ENCODE measurements at regions not wholly inside any gene's neighbourhood (a gene's known extent, or its start where the extent isn't known, plus 50 kb on each side); places are given as distances from the start of the nearest gene placed in this dataset.
A peak's percentile ranks its signal among the peaks of the same experiment; 100 is the strongest.

GRCh38 chr13:94968757-94969086 is 256.4 kb upstream of the SOX21 start:
- peak overlapping the region; percentile 44 for H3K4me3 ChIP-seq (ENCODE audit: low read depth, low read length)
- peak; percentile 4 for DNase-seq (ENCODE audit: low read depth)
- no peak for TF ChIP-seq CTCF (IDR thresholded peaks at IDR 0.05; ENCODE audit: insufficient read depth, low read length)

GRCh38 chr13:94968040-94968756 is 255.9 kb upstream of the SOX21 start:
- TF ChIP-seq CTCF (IDR thresholded peaks at IDR 0.05; ENCODE audit: insufficient read depth, low read length), result no peak
- no peak for DNase-seq (ENCODE audit: low read depth)
- peak overlapping the region; percentile 44 for H3K4me3 ChIP-seq (ENCODE audit: low read depth, low read length)

GRCh38 chr13:94967183-94968039 is 255.1 kb upstream of the SOX21 start:
- peak; percentile 8 for DNase-seq (ENCODE audit: low read depth)
- H3K4me3 ChIP-seq (ENCODE audit: low read depth, low read length), result peak overlapping the region; percentile 44
- TF ChIP-seq CTCF (IDR thresholded peaks at IDR 0.05; ENCODE audit: insufficient read depth, low read length), result no peak

GRCh38 chr13:94966422-94966955 is 254.1 kb upstream of the SOX21 start:
- H3K4me3 ChIP-seq (ENCODE audit: low read depth, low read length), result no peak overlapping the region
- DNase-seq (ENCODE audit: low read depth), result no peak
- no peak for TF ChIP-seq CTCF (IDR thresholded peaks at IDR 0.05; ENCODE audit: insufficient read depth, low read length)

GRCh38 chr13:94959626-94960025 is 247.3 kb upstream of the SOX21 start:
- no peak for DNase-seq (ENCODE audit: low read depth)
- TF ChIP-seq CTCF (IDR thresholded peaks at IDR 0.05; ENCODE audit: insufficient read depth, low read length), result no peak
- no peak overlapping the region for H3K4me3 ChIP-seq (ENCODE audit: low read depth, low read length)

- peak; percentile 57 for DNase-seq (ENCODE audit: low read depth)
- TF ChIP-seq CTCF (IDR thresholded peaks at IDR 0.05; ENCODE audit: insufficient read depth, low read length), result no peak
- no peak overlapping the region for H3K4me3 ChIP-seq (ENCODE audit: low read depth, low read length)
Measured at GRCh38 chr13:94956417-94957110, 244.2 kb upstream of the SOX21 start.
